ENCODE measurements at regions not wholly inside any gene's neighbourhood (a gene's known extent, or its start where the extent isn't known, plus 50 kb on each side); places are given as distances from the start of the nearest gene placed in this dataset.
"Not testable (repeated sequence)": the region's sequence is repeated elsewhere in the genome, so short reads cannot be mapped to it uniquely, and the experiment has no call there.

DNA sequence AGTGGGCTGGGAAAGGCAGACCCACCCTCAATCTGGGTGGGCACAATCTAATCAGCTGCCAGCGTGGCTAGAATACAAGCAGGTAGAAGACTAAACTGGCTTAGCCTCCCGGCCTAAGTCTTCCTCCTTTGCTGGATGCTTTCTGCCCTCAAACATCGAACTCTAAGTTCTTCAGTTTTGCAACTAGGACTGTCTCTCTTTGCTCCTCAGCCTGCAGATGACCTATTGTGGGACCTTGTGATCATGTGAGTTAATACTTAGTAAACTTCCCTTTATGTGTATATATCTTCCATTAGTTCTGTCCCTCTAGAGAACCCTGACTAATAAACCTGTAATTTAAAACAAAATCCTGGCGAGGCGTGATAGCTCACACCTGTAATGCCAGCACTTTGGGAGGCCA, 51.8 kb upstream of the SLC39A8 start:
- DNase-seq; H3K9me3 Mint-ChIP-seq; H3K36me3 Mint-ChIP-seq; H3K27ac Mint-ChIP-seq; H3K4me1 Mint-ChIP-seq; H3K4me3 Mint-ChIP-seq; H3K27me3 Mint-ChIP-seq; ATAC-seq (replicated peaks): not testable (repeated sequence)

DNA sequence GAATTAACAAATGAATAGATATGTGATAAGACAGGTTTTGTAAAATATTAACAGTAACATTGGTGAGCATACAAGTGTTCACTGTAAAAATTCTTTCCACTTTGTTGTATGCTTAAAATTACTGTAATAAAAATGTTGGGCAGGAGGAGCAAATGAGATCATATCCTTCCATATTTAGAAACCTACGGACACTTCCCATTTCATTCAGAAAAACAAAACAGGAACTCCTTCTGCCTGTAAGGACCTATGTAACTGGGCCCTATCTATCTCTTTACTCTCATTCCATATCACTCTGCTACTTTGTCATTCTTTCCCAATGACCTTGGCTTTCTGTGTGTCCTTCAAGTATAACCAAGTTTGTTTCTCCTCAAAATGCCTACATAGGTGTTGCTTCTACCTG, 53.7 kb upstream of the SLC39A8 start:
- Mint-ChIP-seq H3K4me1 (peaks cover 1 to 6% of the 10 kb centered on the region in 2 donors), H3K36me3 (no peaks in the 10 kb centered on the region), H3K4me3 (no peak overlapping the region), H3K27ac (no peak overlapping the region), H3K9me3 (peaks cover 0 to 1% of the 10 kb centered on the region in 2 donors), H3K27me3 (no peaks in the 10 kb centered on the region)
- DNase-seq = no peak
- ATAC-seq (replicated peaks) = no peak

GRCh38 chr4:102400898-102401297, 55.6 kb upstream of the SLC39A8 start:
- H3K27me3 Mint-ChIP-seq = no peaks in the 10 kb centered on the region
- H3K4me1 Mint-ChIP-seq = peaks cover 1 to 6% of the 10 kb centered on the region in 2 donors
- ATAC-seq (replicated peaks) (no peak), DNase-seq (no peak)
- H3K4me3 Mint-ChIP-seq = no peak overlapping the region
- H3K9me3 Mint-ChIP-seq = peaks cover 0 to 1% of the 10 kb centered on the region in 2 donors
- no peak overlapping the region for H3K27ac Mint-ChIP-seq
- H3K36me3 Mint-ChIP-seq = no peaks in the 10 kb centered on the region

- no peak for ATAC-seq (replicated peaks)
- Mint-ChIP-seq H3K27me3 (no peaks in the 10 kb centered on the region), H3K4me3 (no peak overlapping the region), H3K27ac (no peak overlapping the region), H3K36me3 (no peaks in the 10 kb centered on the region), H3K9me3 (peaks cover 0 to 1% of the 10 kb centered on the region in 2 donors), H3K4me1 (peaks cover 1 to 6% of the 10 kb centered on the region in 2 donors)
- DNase-seq = no peak
These were observed 56.9 kb upstream of the SLC39A8 start for GRCh38 chr4:102402223-102402622.

GRCh38 chr4:102403116-102403515, 57.8 kb upstream of the SLC39A8 start:
- Mint-ChIP-seq H3K27me3 (no peaks in the 10 kb centered on the region), H3K4me1 (peaks cover 1 to 6% of the 10 kb centered on the region in 2 donors), H3K36me3 (no peaks in the 10 kb centered on the region), H3K9me3 (peaks cover 0 to 1% of the 10 kb centered on the region in 2 donors), H3K4me3 (no peak overlapping the region), H3K27ac (no peak overlapping the region)
- ATAC-seq (replicated peaks) (peak in 1 of 2 donors; percentile 33), DNase-seq (no peak)

DNA sequence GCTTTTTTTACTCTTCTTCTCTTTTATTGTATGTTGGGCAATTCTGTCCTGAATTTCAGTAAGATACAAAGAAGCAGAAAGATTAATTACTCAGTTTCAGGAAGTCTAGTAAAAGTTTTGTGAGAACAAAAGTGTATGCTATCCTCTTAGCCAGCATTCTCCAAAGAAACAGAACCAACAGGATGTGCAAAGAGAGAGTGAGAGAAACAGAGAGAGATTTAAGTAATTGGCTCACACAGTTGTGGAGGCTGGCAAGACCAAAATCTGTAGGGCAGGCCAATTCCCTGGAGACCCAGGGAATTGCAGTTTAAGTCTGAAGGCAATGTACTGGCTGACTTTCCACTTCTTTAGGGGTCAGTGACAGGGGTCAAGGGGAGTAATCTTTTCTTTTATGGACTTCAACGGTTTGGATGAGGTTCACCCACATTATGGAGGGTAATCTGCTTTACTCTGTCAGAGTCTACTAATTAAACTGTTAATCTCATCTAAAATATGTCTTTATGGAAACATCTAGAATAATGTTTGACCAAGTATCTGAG, 59.2 kb upstream of the SLC39A8 start:
- DNase-seq = no peak
- Mint-ChIP-seq H3K27me3 (no peaks in the 10 kb centered on the region), H3K4me1 (peaks cover 1 to 6% of the 10 kb centered on the region in 2 donors), H3K36me3 (no peaks in the 10 kb centered on the region), H3K4me3 (no peak overlapping the region), H3K27ac (no peak overlapping the region), H3K9me3 (peaks cover 0 to 1% of the 10 kb centered on the region in 2 donors)
- ATAC-seq (replicated peaks) = no peak

DNA sequence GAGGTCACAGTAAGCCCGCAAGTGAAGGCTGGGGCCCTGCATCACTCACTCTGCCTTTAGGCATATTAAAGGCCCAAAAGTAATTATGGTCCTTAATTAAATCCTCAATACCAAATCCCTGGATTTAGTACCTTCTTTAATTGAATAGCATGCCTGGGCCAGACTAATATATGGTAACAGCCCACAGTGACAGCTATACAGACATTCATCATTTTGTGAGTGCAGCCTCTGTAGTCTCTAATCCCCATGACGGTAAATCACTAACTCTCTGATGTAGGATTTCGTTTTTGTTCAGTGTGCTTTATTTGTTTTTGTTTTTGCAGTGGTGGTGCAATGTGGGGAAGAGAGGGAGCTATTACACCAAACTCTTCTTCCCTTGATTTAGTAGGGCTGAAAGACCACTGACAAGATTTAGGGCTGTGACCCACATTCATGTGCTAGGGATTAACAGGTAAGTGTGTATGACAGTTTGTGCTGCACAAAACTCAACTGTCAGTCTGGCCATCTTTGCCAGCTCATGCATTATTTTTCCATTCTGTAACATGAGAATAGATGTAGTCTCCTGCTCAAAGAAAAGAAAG, 60.6 kb upstream of the SLC39A8 start:
- no peaks in the 10 kb centered on the region for H3K27me3 Mint-ChIP-seq
- peaks cover 1 to 6% of the 10 kb centered on the region in 2 donors for H3K4me1 Mint-ChIP-seq
- H3K36me3 Mint-ChIP-seq = no peaks in the 10 kb centered on the region
- no peak overlapping the region for H3K4me3 Mint-ChIP-seq
- H3K9me3 Mint-ChIP-seq = peaks cover 0 to 1% of the 10 kb centered on the region in 2 donors
- DNase-seq (no peak), ATAC-seq (replicated peaks) (no peak)
- H3K27ac Mint-ChIP-seq = no peak overlapping the region

DNA sequence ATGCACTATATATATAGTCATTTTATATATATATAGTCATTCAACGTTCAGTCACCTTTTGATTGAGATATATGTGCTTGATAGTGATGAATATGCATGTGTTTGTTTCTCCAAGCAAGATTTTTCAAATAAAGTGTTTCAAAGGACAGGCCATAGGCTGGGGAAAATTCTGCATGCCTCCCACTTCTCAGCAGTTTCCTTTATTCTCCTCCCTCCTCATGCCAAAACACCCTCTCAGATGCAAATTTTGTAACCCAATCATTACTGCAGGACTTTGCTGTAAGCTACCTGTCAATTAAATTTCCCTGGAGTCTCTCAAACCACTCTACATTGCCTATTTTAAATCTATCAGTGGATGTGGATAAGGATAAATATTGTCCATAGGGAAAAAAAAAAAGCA, 65.6 kb upstream of the SLC39A8 start:
- ATAC-seq (replicated peaks); H3K27ac Mint-ChIP-seq; H3K4me1 Mint-ChIP-seq; H3K4me3 Mint-ChIP-seq; H3K9me3 Mint-ChIP-seq; H3K27me3 Mint-ChIP-seq; H3K36me3 Mint-ChIP-seq; DNase-seq: not testable (repeated sequence)

GRCh38 chr4:102411408-102411807, 66.1 kb upstream of the SLC39A8 start:
- Mint-ChIP-seq H3K9me3 (no peaks in the 10 kb centered on the region), H3K27ac (no peak overlapping the region), H3K4me1 (no peaks in the 10 kb centered on the region), H3K27me3 (no peaks in the 10 kb centered on the region), H3K36me3 (no peaks in the 10 kb centered on the region), H3K4me3 (no peak overlapping the region)
- DNase-seq (no peak), ATAC-seq (replicated peaks) (no peak)

DNA sequence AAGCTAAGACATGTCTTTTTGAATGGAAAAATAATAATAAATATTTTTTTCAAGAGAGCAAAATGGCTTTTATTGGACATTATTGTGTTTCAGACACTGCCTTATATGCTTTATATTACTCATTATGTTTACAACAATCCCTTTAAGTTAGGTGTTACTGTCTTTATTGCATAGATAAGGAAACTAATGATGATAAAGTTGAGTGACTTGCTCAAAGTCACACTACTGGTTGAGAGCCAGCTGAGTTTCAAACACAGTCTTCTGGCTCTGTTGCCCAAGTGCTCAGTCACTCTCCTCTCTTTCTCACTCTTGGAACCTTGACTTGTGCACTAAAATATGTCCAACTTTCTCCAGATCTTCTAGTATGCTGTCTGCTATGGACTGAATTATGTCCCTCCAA, 71.5 kb upstream of the SLC39A8 start:
- no peak overlapping the region for H3K27ac Mint-ChIP-seq
- no peak for ATAC-seq (replicated peaks)
- no peaks in the 10 kb centered on the region for H3K4me1 Mint-ChIP-seq
- H3K27me3 Mint-ChIP-seq = no peaks in the 10 kb centered on the region
- H3K4me3 Mint-ChIP-seq = no peak overlapping the region
- H3K36me3 Mint-ChIP-seq = no peaks in the 10 kb centered on the region
- no peaks in the 10 kb centered on the region for H3K9me3 Mint-ChIP-seq
- no peak for DNase-seq

GRCh38 chr4:102420563-102421398, 75.5 kb upstream of the SLC39A8 start:
- ATAC-seq (replicated peaks) = no peak
- no peak for DNase-seq
- H3K4me1 Mint-ChIP-seq = no peaks in the 10 kb centered on the region
- H3K27ac Mint-ChIP-seq = no peak overlapping the region
- H3K9me3 Mint-ChIP-seq = peaks cover 1 to 4% of the 10 kb centered on the region in 2 donors
- peaks cover 2 to 5% of the 10 kb centered on the region in 2 donors for H3K36me3 Mint-ChIP-seq
- no peaks in the 10 kb centered on the region for H3K27me3 Mint-ChIP-seq
- H3K4me3 Mint-ChIP-seq = no peak overlapping the region

- no peaks in the 10 kb centered on the region for H3K4me1 Mint-ChIP-seq
- ATAC-seq (replicated peaks) = no peak
- peaks cover 2 to 5% of the 10 kb centered on the region in 2 donors for H3K36me3 Mint-ChIP-seq
These were observed 77.6 kb upstream of the SLC39A8 start for GRCh38 chr4:102422843-102423242.

GRCh38 chr4:102423375-102423774, 77.8 kb upstream of the NFKB1 start:
- Mint-ChIP-seq H3K27ac (no peak overlapping the region), H3K27me3 (no peaks in the 10 kb centered on the region), H3K4me3 (no peak overlapping the region), H3K36me3 (peaks cover 2 to 5% of the 10 kb centered on the region in 2 donors), H3K4me1 (no peaks in the 10 kb centered on the region), H3K9me3 (peaks cover 1 to 4% of the 10 kb centered on the region in 2 donors)
- no peak for DNase-seq
- no peak for ATAC-seq (replicated peaks)

More at GRCh38 chr4:102422843-102423242, 77.6 kb upstream of the SLC39A8 start:
- H3K4me3 Mint-ChIP-seq = no peak overlapping the region
- no peak for DNase-seq
- H3K27ac Mint-ChIP-seq = no peak overlapping the region
- peaks cover 1 to 4% of the 10 kb centered on the region in 2 donors for H3K9me3 Mint-ChIP-seq
- no peaks in the 10 kb centered on the region for H3K27me3 Mint-ChIP-seq

GRCh38 chr4:102427371-102427998, 73.7 kb upstream of the NFKB1 start:
- Mint-ChIP-seq H3K4me1 (no peaks in the 10 kb centered on the region), H3K9me3 (peaks cover 1 to 4% of the 10 kb centered on the region in 2 donors), H3K27me3 (no peaks in the 10 kb centered on the region), H3K27ac (no peak overlapping the region), H3K36me3 (peaks cover 5 to 9% of the 10 kb centered on the region in 2 donors), H3K4me3 (no peak overlapping the region)
- no peak for DNase-seq
- no peak for ATAC-seq (replicated peaks)

Measured in stimulated activated naive B cell treated with anti-CD40 and anti-IgM and Interleukin-4, amounts not matched to agents 10 μg/mL and 1 μg/mL and 100 μg/mL, for 72 hours (primary cell).